NCI-H2227 (cell line): ENCODE measurements at regions not wholly inside any gene's neighbourhood (a gene's known extent, or its start where the extent isn't known, plus 50 kb on each side); places are given as distances from the start of the nearest gene placed in this dataset.
"Not testable (repeated sequence)": the region's sequence is repeated elsewhere in the genome, so short reads cannot be mapped to it uniquely, and the experiment has no call there.

Experiments
- DNase-seq: peaks from one replicate; lab custom pipeline; 2025; ENCODE audit not compliant: unreplicated experiment; lab: John Stamatoyannopoulos, UW

GRCh38 chr10:21293518-21294356, 231.7 kb downstream of the SKIDA1 start:
- DNase-seq = no peak

GRCh38 chr10:21292763-21293517, 232.5 kb downstream of the SKIDA1 start:
- peak; percentile 13 for DNase-seq

GRCh38 chr10:21290499-21291160, 234.9 kb downstream of the SKIDA1 start:
- no peak for DNase-seq

GRCh38 chr10:21289961-21290360, 235.5 kb downstream of the SKIDA1 start:
- no peak for DNase-seq

DNA sequence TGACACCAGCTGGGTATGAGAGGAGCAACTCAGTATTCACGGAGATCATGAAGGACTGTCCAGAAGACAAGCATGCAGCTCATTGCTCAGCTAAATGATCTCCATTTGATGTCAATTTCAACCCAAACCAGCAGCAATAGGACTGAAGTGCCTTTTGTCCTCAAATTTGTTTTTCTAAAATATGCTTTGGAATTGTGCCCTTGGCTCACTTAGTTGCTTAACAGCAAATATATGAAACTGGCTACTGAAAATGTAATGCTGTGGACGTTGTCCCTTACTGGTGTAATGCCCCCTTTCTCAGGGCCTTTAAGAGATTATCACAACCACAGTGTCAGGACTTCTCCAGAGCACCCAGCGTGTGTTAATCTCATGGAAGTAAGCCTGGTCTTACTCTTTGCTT, 236.2 kb downstream of the SKIDA1 start:
- DNase-seq = no peak

DNA sequence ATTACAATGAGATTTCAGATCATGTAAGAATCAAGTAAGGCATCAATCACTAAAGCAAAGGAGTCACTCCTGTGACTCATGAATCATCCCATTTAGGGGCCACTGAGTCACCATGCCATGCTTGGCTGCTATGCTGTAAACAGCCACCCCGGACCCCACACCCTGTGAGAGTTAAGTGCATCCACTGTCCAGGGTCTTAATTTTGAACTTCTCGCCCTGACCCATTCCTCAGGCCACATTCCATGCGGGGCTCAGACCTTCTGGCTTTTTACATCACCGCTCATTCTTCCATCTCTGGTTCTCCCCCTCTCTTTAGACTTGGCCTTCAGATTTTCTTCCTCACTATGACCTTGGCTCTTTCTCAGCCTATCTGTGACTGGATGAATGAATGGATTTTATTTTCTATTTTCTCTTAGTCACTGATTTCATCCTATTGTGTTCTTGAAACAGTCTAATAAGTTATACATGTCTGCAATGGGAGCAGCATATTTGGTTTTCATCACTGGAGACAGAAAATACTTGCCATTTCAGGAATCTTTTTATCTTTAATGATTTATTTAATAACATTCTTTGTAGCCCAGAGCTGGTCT, 239.6 kb downstream of the SKIDA1 start:
- DNase-seq = no peak

DNA sequence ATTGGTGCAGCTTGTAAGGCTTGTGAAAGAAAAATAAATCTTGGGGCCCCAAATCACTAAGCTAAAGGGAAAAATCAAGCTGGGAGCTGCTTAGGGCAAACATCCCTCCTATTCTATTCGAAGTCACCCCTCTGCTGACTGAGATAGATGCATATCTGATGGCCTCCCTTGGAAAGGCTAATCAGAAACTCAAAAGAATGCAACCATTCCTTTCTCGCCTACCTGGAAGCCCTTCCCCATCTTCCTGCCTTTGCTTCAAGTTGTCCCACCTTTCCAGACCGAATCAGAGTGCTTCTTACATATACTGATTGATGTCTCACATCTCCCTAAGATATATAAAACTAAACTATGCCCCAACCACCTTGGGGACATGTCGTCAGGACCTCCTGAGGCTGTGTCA, 240.3 kb downstream of the SKIDA1 start:
- no peak for DNase-seq

DNA sequence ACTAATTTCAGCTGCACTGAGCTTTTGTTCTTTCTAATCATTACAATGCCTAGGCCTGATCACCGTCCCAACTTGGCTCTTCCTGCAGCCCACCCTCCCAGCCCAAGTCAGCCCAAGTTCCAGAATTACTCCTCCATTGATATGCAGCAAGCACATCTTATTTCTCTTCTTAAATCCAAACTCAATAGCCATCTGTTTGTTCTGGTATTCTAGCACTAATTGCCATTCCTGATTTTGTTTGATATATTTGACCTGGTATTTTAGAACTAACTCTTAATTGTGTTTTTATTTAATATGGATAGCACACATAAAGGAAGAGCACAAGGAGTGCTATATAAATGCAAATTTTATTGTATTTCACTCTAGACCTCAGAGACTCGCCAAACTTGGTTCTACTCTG, 241.2 kb downstream of the SKIDA1 start:
- no peak for DNase-seq

- not testable (repeated sequence) for DNase-seq
Observed at GRCh38 chr10:21283053-21283452, 242.4 kb downstream of the SKIDA1 start.

- no peak for DNase-seq
Observed at GRCh38 chr10:21281765-21282484, 243.6 kb downstream of the SKIDA1 start.

DNA sequence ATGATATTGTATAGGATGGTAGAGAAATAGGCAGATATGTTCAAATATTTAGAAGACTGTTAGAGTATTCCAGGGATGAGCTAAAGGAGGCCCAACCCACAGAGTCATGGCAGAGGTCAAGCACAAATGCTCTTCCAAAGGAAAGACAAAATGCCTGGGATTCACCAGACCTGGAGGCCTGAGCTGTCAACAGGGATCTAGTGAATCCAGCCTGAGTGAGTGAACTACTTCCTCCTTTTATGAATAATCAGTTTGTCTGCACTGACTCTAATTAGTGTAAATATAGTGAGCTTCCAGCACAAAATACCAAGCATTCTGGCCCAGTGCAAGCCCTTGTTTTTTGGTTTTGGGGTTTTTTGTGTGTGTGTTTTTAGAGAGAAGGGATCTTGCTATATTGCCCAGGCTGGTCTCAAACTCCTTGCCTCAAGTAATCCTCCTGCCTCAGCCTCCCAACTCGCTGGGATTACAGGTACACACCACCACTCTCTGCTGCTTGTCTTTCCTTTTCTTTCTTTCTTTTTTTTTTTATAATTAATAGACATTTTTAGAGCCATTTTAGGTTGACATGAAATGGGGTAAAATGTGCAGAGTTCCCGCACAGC, 244.4 kb downstream of the SKIDA1 start:
- DNase-seq = no peak

DNA sequence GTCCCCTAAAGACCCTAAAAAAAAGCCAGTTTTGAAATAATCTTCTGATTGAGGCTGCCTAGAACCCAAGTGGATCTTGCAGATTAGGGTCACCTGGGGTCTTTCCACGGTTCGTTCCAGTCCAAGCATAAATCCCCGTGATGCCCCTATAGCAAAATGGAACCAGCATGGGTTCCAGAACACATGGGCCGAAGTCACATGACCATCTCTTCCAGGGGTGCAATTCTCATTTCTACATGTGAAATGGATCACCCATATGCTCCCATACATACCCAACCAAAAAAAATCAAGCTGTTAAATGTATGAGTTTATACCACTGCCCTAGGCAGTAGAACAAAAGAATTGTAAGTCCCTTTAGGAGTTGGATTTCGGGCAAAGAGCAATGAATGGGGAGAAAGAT, 245.4 kb downstream of the SKIDA1 start:
- DNase-seq = no peak

DNA sequence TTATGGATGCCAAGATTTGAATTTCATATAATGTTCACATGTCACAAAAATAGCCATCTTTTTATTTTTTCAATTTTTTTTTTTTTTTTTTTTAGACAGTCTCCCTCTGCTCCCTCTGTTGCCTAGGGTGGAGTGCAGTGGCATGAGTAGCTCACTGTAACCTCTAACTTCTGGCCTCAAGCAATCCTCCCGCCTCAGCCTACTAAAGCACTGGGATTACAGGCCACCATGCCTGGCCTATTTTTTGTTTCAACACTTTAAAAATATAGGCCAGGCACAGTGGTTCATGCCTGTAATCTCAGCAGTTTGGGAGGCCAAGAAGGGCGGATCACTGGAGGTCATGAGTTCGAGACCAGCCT, 246.3 kb downstream of the SKIDA1 start:
- DNase-seq = no peak

DNA sequence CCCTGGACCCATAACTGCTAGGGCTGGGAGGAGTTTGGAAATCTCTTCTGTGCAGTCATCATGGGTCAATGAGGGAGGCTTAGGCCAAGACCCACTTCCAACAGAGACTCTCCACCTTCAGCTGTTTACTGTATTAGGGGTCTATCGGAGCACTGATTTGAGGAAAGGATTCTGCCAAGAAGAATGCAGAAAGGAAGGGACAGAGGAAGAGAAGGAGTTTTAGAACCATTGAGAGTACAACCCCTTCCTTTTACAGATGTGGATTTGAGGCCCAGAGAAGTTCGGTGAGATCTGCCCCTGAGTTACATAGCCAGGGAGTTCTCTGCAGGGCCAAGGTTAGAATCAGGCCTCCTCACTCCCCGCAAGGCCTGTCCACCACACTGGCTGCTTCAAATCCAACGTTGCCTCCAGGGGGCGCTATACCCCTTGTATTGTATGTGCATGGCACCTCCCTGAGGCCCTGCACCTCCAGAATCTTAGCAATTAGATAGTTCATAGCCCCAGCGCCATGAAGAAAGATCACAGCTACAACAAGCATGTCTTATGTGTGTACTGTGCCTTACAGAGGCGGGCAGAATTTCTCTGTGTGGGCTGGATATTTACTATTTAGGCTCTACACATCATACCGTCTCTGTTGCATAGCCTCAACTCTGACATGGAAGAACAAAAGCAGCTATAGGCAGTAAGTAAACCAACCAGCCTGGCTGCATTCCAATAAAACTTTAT, 246.8 kb downstream of the SKIDA1 start:
- peak; percentile 85 for DNase-seq

- DNase-seq = no peak
Observed at GRCh38 chr10:21273400-21273968, 252.0 kb downstream of the SKIDA1 start.

- DNase-seq = no peak
Observed at GRCh38 chr10:21272643-21273399, 252.7 kb downstream of the SKIDA1 start.

DNA sequence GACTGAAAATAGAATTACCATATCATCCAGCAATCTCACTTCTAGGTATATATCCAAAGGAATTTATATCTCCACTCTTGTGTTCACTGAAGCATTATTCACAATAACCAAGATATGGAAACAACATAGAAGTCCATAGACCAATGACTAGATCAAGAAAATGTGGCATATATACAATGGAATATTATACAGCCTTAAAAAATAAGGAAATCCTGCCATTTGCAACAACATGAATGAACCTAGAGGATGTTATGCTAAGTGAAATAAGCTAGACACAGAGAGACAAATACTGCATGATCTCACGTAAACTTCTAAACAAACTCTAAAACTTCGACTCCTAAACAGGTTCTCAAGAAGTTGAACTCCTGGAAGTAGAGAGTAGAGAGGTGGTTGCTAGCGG, 254.5 kb downstream of the SKIDA1 start:
- DNase-seq = no peak

DNA sequence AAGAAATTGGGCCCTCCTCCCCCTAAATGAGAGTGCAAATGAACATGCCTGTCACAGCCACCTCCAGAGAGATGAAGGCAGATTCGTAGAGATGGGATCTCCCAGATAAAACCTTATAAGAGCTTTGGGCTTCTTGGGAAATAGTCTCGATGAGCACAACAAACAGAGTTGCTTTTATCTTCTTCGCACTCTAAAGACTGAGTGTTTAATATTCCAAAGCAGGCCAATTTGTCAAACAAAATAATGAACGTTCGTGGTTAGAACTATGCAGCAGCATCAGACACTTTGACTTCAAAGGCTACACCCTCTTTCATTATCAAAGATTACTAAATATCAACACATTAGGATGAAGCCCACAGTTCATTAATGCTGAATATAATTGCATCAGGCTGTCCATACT, 256.2 kb downstream of the SKIDA1 start:
- no peak for DNase-seq

- DNase-seq = no peak
Observed at GRCh38 chr10:21265622-21266021, 259.9 kb downstream of the SKIDA1 start.
